CD4-positive, alpha-beta T cell (primary cell): ENCODE measurements at regions not wholly inside any gene's neighbourhood (a gene's known extent, or its start where the extent isn't known, plus 50 kb on each side); places are given as distances from the start of the nearest gene placed in this dataset.

Experiments
- ATAC-seq: fragments of 200-7000 bp; cut with Tn5 transposase; one replicate; pipeline ENCODE4 v1.10.0; 2022; ENCODE audit warnings: mild to moderate bottlenecking; ENCODE audit not compliant: poor library complexity
- CTCF ChIA-PET: fragments of 350-600 bp; sonication (Branson Sonifier 250); formaldehyde crosslinking; loops from one replicate; lab custom pipeline; 2021; ENCODE audit warnings: antibody characterized with exemption, inconsistent platforms; lab: Charles Lee
- POLR2A ChIA-PET: fragments of 350-600 bp; sonication (Branson Sonifier 250); formaldehyde crosslinking; loops from one replicate; lab custom pipeline; 2021; ENCODE audit warnings: antibody characterized with exemption, inconsistent platforms; lab: Charles Lee
- DNase-seq, 14 experiments: peaks; one replicate each; pipeline ENCODE4 v3.0.0-alpha.2; 2013 to 2020; ENCODE audit warnings: mixed read lengths in 2 of 14
- H3K27ac ChIP-seq, 2 donors: one replicate each; pipeline versions ENCODE4 v1.5.1 to v1.7.0; 2013; ENCODE audit warnings: low read length in 2 of 2, low read depth in 1 of 2, mild to moderate bottlenecking in 1 of 2
- H3K27me3 ChIP-seq, 2 experiments: 1 replicate in 1 of 2; 2 replicates in 1 of 2; pipeline versions ENCODE4 v1.6.1 to v1.7.0; 2013; ENCODE audit warnings: low read length in 2 of 2, control low read depth in 1 of 2, mild to moderate bottlenecking in 1 of 2, moderate library complexity in 1 of 2; ENCODE audit not compliant: insufficient read depth in 2 of 2, control insufficient read depth in 1 of 2
- H3K36me3 ChIP-seq: one replicate; pipeline ENCODE4 v1.6.1; 2013; ENCODE audit warnings: low read length, control low read depth; ENCODE audit not compliant: insufficient read depth
- H3K4me1 ChIP-seq: one replicate; pipeline ENCODE4 v1.6.1; 2013; ENCODE audit warnings: low read length, control low read depth; ENCODE audit not compliant: insufficient read depth
- H3K4me3 ChIP-seq: one replicate; pipeline ENCODE4 v1.5.1; 2013; ENCODE audit warnings: mild to moderate bottlenecking, low read length, moderate library complexity
- H3K9me3 ChIP-seq, 2 experiments: 1 replicate in 1 of 2; 2 replicates in 1 of 2; pipeline versions ENCODE4 v1.6.1 to v1.7.0; 2013; ENCODE audit warnings: low read length in 2 of 2, mild to moderate bottlenecking in 2 of 2, control low read depth in 1 of 2, moderate library complexity in 1 of 2; ENCODE audit not compliant: control insufficient read depth in 1 of 2, insufficient read depth in 1 of 2
- H3K27ac Mint-ChIP-seq: one replicate; pipeline ENCODE4 v1.8.0; 2020; ENCODE audit warnings: mixed read lengths
- H3K27me3 Mint-ChIP-seq: one replicate; pipeline ENCODE4 v1.8.0; 2021; ENCODE audit warnings: mixed read lengths
- H3K36me3 Mint-ChIP-seq: one replicate; pipeline ENCODE4 v1.8.0; 2021; ENCODE audit warnings: low read depth, mixed read lengths
- H3K4me1 Mint-ChIP-seq: one replicate; pipeline ENCODE4 v1.8.0; 2021; ENCODE audit warnings: low read depth, mixed read lengths
- H3K4me3 Mint-ChIP-seq: one replicate; pipeline ENCODE4 v1.8.0; 2020; ENCODE audit warnings: mild to moderate bottlenecking, mixed read lengths
- H3K9me3 Mint-ChIP-seq: one replicate; pipeline ENCODE4 v1.8.0; 2020; ENCODE audit warnings: mixed read lengths
- CTCF ChIP-seq: fragments of 200-600 bp; IDR thresholded peaks from one replicate; pipeline ENCODE4 v1.8.0; 2022; ENCODE audit warnings: antibody characterized with exemption, mild to moderate bottlenecking
- intact Hi-C, 2 experiments: fragments of 100-400 bp; cut with DNase I in 1 of 2; cut with micrococcal nuclease in 1 of 2; formaldehyde crosslinking; loops; one replicate each; pipeline versions ENCODE4 v1.15.1 to v1.9.0; 2023 to 2025; cut with DNase I, micrococcal nuclease

DNA sequence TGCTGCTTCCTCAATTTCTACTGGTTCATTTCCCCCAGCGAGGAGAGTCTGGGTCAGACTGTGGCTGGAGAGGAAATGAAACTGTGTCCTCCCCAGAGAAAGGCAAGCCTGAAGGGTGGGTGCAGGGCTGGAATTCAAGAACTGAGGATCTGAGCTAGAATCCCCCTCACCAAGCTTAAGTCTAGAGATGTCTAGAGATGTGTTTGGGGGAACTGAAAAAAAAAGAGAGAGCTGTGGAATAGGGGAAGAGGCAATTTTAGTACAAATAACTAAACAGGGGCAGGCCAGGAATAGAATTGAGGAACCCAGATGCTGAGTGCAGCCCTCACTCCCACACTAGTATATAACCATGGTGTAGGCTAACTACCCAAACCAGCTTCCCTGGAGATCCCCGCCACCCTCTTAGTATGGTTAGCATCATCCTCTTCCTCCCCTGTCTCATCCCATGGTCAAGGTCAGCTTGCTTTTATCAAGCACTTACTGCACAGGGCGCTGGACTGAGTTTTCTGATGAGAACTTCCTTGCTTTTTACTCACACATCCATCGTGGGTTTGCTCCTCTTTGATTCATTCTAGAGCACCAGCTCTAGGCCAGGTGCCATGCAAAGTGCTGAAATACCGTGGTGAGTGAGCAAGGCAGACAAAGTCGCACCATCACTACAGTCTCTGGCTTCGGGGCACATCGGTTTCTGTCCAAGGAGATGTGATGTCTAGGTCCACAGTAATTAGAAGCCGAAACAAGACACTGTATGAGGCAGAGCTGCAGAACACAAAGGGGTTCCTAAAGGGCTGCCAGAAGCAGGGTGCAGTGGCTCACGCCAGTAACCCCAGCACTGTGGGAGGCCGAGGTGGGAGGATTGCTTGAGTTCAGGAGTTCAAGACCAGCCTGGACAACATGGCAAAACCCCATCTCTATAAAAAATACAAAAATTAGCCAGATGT, 112.9 kb upstream of the IPO9 start:
- no peak overlapping the region for H3K27ac ChIP-seq
- Mint-ChIP-seq H3K27me3 (no peaks in the 10 kb centered on the region), H3K36me3 (no peaks in the 10 kb centered on the region), H3K27ac (no peak overlapping the region), H3K9me3 (no peaks in the 10 kb centered on the region), H3K4me1 (no peaks in the 10 kb centered on the region), H3K4me3 (no peak overlapping the region)
- H3K4me1 ChIP-seq = peaks cover 3% of the 10 kb centered on the region
- no peaks in the 10 kb centered on the region for H3K27me3 ChIP-seq
- no peak overlapping the region for H3K4me3 ChIP-seq
- intact Hi-C loops = no loop called here
- no peaks in the 10 kb centered on the region for H3K9me3 ChIP-seq
- POLR2A ChIA-PET = no interaction called here
- no peaks in the 10 kb centered on the region for H3K36me3 ChIP-seq
- ATAC-seq (no peak), DNase-seq (peak in 3 of 14 experiments; percentile 28 to 58 (median 57))
- TF ChIP-seq CTCF = no peak
- CTCF ChIA-PET = no interaction called here

DNA sequence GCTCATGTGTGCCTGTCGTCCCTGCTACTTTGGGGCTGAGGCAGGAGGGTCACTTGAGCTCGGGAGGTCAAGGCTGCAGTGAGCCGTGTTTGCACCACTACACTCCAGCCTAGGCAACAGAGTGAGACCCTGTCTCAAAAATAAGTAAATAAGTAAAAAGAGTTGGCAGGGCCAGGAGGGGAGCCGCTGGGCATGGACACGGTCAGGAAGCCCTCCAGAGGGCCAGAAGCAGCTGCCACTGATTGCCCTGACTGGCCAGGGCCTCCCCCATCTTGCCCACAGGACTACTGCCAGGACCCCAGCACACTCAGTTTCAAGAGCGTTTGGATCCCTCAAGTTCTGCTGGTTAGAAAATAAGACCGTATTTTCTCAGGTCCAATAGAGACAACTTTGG, 112.2 kb upstream of the IPO9 start:
- no peaks in the 10 kb centered on the region for H3K27me3 Mint-ChIP-seq
- H3K36me3 ChIP-seq = no peaks in the 10 kb centered on the region
- peaks cover 3% of the 10 kb centered on the region for H3K4me1 ChIP-seq
- H3K27ac Mint-ChIP-seq = no peak overlapping the region
- H3K27me3 ChIP-seq = no peaks in the 10 kb centered on the region
- TF ChIP-seq CTCF = no peak
- H3K4me1 Mint-ChIP-seq = no peaks in the 10 kb centered on the region
- DNase-seq (no peak), ATAC-seq (no peak)
- POLR2A ChIA-PET = no interaction called here
- H3K9me3 ChIP-seq = no peaks in the 10 kb centered on the region
- H3K4me3 ChIP-seq = no peak overlapping the region
- H3K27ac ChIP-seq = no peak overlapping the region
- CTCF ChIA-PET = no interaction called here
- no peaks in the 10 kb centered on the region for H3K9me3 Mint-ChIP-seq
- no peak overlapping the region for H3K4me3 Mint-ChIP-seq
- intact Hi-C loops = no loop called here
- no peaks in the 10 kb centered on the region for H3K36me3 Mint-ChIP-seq

GRCh38 chr1:201717286-201717685, 111.7 kb upstream of the IPO9 start:
- Histone ChIP-seq H3K9me3 (no peaks in the 10 kb centered on the region), H3K27ac (no peak overlapping the region), H3K4me1 (peaks cover 3% of the 10 kb centered on the region), H3K4me3 (no peak overlapping the region), H3K36me3 (no peaks in the 10 kb centered on the region), H3K27me3 (no peaks in the 10 kb centered on the region)
- DNase-seq (no peak), ATAC-seq (no peak)
- no peak for TF ChIP-seq CTCF
- POLR2A ChIA-PET = no interaction called here
- intact Hi-C loops = no loop called here
- no peaks in the 10 kb centered on the region for H3K4me1 Mint-ChIP-seq
- no peaks in the 10 kb centered on the region for H3K36me3 Mint-ChIP-seq
- no peak overlapping the region for H3K4me3 Mint-ChIP-seq
- H3K27ac Mint-ChIP-seq = no peak overlapping the region
- H3K9me3 Mint-ChIP-seq = no peaks in the 10 kb centered on the region
- no peaks in the 10 kb centered on the region for H3K27me3 Mint-ChIP-seq
- CTCF ChIA-PET = no interaction called here
